Brain pericyte (primary cell): ENCODE measurements at regions not wholly inside any gene's neighbourhood (a gene's known extent, or its start where the extent isn't known, plus 50 kb on each side); places are given as distances from the start of the nearest gene placed in this dataset.
"Not testable (repeated sequence)": the region's sequence is repeated elsewhere in the genome, so short reads cannot be mapped to it uniquely, and the experiment has no call there.

ENCODE experiments used
- DNase-seq: peaks from one replicate; pipeline ENCODE4 v3.0.0-alpha.2; 2012; ENCODE audit warnings: low read depth, low spot score

GRCh38 chr14:80056497-80056801, 154.9 kb downstream of the DIO2 start:
- no peak for DNase-seq

- peak; percentile 21 for DNase-seq
Measured at GRCh38 chr14:80055667-80056496, 155.4 kb downstream of the DIO2 start.

GRCh38 chr14:80055226-80055625, 156.1 kb downstream of the DIO2 start:
- no peak for DNase-seq

DNA sequence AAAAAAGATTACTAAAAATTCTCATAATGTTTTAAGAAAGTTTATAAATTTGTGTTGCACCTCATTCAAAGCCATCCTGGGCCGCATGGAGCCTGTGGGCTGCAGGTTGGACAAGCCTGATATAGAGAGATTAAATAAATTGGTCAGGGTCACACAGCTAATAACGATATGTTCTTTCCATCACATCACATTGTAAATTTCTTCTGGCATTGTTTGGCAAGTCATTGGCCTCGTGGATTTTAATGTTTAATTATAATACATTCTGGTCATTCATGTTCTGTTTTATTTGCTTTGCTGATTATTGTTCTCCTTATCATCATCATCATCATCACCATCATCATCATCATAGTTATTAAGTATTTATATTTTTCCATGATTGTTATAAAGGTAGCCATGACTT, 157.3 kb downstream of the DIO2 start:
- DNase-seq = no peak

DNA sequence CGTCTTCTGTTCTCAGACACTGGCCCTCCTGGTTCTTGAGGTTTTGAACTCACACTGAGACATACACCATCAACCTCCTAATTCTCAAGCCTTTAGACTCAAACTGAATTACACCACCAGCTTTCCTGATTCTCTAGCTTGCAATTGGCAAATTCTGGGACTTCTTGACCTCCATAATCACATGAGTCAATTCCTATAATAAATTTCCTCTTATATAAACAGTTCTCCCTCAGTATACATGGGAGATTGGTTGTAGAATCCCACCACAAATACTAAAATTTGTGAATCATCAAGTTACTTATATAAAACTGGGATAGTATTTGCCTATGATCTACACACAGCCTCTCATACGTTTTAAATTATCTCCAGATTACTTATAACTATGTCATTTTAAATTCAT, 162.2 kb downstream of the DIO2 start:
- no peak for DNase-seq

DNA sequence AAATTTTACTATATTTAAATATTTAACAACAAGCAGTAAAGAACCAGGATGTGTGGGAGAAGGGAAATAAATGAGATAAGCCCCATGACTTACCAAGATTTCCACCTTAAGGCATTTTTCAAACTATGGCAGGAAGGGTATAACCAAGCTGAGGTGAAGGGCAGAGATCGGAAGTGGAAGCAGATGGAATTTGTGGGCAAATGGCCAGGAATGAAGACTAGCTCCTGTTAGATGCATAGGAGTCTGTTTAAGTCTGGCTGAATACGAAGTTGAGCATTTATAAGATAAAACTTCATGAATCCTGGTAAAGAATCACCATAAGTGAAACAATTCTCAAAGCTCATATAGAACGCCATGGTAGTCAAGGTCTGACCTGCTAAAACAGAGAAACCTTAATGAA, 163.5 kb downstream of the DIO2 start:
- DNase-seq = no peak

DNA sequence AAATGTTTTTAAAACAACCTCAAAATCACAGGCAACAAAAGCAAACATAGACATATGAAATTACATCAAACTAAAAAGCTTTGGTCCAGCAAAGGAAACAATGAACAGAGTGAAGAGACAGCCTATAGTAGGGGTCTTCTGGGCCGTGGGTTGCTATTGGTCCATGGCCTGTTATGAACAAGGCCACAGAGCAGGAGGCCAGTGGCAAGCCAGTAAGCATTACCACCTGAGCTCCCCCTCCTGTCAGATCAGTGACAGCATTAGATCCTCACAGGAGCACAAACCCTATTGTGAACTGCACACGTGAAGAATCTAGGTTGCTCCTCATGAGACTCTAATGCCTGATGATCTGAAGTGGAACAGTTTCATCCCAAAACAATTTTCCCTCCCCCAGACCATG, 174.0 kb downstream of the DIO2 start:
- DNase-seq = no peak

DNA sequence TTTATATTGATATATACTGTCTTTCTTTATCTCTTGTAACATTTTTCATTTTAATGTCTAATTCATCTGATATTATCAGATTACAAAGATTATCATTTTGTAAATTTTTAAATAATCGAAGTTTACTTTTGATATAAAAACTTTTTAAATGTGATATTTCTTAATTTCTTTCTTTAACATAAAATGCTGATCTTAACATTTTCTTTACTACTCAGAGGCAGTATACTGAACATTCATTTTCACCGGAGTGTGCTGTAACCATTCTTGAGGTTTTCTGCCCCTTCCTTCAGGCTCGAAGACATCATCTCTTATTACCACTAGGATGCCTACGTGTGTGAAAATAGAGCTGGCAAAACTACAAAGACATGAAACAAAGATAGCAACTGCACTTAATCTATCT, 186.9 kb downstream of the DIO2 start:
- no peak for DNase-seq

GRCh38 chr14:80018476-80018875, 192.8 kb downstream of the DIO2 start:
- not testable (repeated sequence) for DNase-seq

DNA sequence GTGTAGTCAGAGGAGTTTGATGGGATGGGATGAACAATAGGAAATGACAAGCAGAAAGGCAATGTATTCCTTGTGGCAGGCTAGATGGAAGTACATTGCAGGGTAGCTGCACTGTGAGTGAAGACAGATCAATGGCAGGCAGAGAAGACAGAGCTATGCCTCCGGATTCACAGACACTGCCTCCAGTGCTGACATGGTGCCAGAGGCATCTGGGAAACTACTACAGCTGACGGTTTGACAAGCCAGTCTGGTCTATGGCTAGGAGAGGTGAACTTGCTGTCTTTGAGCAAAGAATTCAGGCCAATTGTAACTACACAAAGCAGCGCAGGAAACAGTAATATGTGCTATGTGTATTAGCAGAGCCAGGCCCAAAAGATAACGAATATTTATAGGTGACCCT, 193.5 kb downstream of the DIO2 start:
- no peak for DNase-seq

DNA sequence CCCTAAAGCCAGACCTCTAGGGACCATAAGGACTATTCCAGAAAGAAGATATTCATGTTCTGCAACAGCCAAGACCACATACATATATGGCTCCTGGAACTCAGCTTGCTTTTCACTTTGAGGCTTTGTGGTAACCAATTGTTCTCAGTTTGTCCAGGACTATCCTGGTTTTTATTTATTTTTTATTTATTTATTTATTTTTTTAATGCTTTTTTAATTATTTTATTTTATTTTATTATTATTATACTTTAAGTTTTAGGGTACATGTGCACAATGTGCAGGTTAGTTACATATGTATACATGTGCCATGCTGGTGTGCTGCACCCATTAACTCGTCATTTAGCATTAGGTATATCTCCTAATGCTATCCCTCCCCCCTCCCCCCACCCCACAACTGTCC, 201.1 kb downstream of the DIO2 start:
- not testable (repeated sequence) for DNase-seq

DNA sequence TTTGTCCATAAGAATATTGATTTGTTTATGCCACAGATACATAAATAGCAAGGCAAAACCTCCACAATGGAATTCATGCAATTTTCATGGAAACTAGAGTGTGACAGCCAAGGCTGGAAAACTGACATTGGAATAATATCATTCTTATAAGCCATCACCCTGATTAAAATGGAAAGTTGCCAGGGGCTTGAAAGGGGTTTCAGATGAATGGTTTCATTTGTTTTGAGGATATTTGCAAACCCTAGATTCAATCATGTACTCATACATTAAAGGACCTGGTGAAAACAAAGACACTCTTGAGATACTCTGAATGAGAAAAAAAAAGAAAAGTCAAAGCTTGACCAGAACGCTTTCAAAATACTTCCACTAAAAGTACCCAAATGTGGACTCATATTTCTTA, 205.7 kb downstream of the DIO2 start:
- no peak for DNase-seq

DNA sequence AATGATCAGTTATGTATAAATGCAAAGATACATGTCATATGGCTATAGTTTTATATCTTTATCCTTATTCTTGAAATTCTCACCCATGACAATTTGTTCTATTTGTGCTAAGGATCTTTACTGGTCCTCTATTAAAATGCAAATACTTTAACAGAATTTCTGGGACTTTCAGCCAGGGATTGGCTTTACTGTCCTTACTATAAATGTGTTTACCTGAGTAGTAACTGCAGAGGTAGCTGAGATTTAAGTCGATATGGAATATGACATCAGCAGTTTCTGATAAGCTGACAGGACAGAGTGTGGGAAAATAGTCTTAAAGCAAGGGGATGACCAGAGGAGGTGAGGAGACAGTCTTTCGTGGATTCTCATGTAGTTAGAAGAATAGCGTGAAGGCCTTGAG, 206.4 kb downstream of the DIO2 start:
- DNase-seq = no peak

DNA sequence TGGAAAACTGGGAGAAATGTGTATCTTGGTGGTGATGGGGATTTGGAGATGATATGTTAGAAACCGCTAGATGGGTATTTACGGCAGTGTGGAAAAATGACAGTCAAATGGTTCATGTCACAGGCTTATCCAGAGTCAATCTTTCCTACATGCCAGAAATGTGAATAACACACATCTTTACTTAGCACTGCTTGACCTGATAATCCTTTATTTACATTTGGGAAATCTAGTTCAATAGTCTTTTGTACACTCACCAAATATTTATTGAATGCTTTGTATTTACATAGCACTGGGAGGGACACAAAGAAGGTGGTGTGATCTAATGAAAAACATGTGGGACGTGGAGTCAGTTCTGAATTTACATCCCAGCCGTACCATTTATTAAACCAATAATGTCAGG, 208.2 kb downstream of the DIO2 start:
- DNase-seq = no peak

DNA sequence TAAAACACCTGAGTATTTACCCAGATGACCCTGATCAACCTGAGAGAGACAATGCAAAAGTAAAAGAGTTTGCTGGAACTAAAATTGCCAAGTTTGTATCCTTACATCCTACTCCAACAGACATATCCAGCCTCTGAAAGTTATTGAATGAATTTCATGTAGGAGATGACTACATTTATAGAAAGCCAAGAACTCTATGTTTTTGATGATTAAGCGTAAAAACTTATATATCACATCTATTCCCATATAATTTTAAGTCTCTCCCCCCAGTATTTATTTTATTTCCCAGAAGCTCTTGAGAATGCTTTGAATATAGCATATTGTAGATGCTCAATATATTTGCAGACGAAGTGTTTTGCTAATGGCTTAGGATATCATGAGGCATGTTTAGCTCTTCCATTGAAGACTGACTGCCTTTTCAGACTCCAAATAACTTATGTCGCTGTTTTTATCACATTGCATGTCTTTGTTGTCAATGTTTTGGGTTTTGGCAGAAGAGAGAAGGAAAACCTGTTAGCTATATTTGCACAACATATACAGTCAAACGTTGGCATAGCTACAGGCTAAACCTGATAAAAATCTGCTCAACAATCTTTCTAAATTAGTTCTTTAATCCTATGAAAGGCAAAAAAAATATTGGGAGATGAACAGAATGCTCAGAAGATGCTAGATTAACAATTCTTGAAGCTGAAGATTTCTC, 213.6 kb downstream of the DIO2 start:
- no peak for DNase-seq

DNA sequence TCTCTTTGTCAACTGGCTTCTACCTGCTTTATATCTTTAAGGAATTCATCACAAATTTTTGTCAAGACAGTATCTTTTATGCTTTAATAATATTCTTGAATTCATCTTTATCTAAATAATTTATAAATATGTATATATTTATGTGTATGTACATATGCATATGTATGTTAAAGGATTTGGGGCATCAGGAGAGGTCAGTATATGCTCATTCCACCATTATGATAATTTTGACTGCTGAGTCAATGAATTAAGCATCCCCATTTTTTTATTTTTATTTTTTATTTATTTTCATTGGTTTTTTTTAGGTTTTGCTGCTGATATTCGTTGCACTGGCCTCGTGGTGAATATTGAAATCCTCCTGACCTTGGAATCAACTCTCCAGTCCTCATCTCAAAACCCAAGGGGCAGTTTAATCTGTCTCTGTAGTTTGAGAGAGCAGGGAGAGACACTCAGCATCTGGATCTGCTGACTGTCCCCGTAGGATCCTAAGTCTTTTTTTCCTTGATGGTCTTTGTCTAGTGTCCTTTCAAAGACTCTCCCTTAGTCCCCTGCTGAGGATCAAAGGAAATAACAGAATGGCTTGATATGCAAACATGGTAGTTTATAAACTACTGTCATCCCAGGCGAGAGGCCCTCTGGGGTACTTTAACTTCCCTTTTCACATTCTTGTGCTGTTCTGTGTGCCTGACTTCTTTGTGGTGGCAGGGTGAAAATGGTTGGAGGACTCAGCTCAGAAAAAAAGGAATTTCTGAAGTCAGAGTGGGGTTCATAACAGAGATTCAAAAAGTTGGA, 218.7 kb downstream of the DIO2 start:
- no peak for DNase-seq

- DNase-seq = no peak
Measured at GRCh38 chr14:79991866-79992265, 219.4 kb downstream of the DIO2 start.

GRCh38 chr14:79989990-79990389, 221.3 kb downstream of the DIO2 start:
- no peak for DNase-seq

GRCh38 chr14:79986251-79986650, 225.1 kb downstream of the DIO2 start:
- DNase-seq = peak; percentile 40

DNA sequence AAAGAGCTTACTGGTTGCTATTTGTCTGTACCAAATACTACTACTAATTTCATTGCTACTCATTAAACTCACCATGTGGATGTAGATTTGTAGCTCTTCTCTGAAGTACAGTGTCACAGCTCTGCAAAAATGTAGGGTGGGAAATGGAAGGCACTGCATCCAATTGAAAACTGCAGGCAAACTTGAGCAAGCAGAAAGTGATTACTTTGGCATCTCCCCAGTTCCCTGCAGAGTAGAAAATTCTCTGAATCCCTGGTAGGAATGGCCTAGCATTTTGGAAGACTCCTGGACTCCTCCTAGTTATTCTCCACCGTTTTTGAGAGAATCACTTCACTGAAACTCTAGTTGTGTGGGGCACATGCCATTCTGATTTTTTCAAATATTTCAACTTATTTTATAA, 239.1 kb downstream of the DIO2 start:
- DNase-seq = peak; percentile 13

GRCh38 chr14:79971330-79971729, 240.0 kb downstream of the DIO2 start:
- no peak for DNase-seq

GRCh38 chr14:79967453-79967852, 243.9 kb downstream of the DIO2 start:
- DNase-seq = no peak

DNA sequence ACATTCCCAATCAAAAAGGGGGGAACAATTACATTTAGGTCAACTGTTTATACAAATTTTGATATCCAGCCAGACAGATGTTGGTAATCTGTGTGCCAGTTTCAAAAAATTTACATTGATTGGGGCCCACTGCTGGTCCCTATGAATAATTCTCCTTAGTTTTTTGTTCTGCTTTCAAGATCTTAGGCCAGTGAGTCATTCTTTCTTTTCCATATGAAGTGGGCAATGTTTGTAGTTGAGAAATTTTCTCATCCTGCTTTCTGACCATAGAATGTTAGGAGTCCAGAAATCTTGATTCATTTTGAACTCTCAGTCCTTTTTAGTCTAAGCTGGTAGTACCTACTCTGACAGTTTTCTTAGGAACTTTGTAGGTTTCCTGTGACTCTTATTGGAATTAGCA, 244.3 kb downstream of the DIO2 start:
- DNase-seq = no peak
